Gastrocnemius medialis (tissue), 4 donors: ENCODE measurements at regions not wholly inside any gene's neighbourhood (a gene's known extent, or its start where the extent isn't known, plus 50 kb on each side); places are given as distances from the start of the nearest gene placed in this dataset.

Experiments
- ATAC-seq, 2 donors: fragments of 150-250 bp; one replicate each; pipeline ENCODE4 v1.9.1; 2016
- DNase-seq, 2 donors: peaks; one replicate each; pipeline ENCODE4 v3.0.0-alpha.2; 2019
- H3K27ac ChIP-seq, 4 donors: fragments of 200-600 bp; sonication (generic); 1 replicate in 1 of 4; 2 replicates in 3 of 4; pipeline ENCODE4 v1.5.1; 2016 to 2018; ENCODE audit warnings: mild to moderate bottlenecking in 2 of 4, moderate library complexity in 1 of 4
- H3K27me3 ChIP-seq, 3 donors: fragments of 200-600 bp; sonication (generic) in 2 of 3; 1 replicate in 1 of 3; 2 replicates in 2 of 3; pipeline versions ENCODE4 v1.5.1 to v1.6.0; 2016 to 2019; ENCODE audit warnings: mild to moderate bottlenecking in 1 of 3, moderate library complexity in 1 of 3
- H3K36me3 ChIP-seq, 2 donors: fragments of 200-600 bp; sonication (generic) in 1 of 2; one replicate each; pipeline ENCODE4 v1.5.1; 2017 to 2018
- H3K4me1 ChIP-seq, 2 donors: fragments of 200-600 bp; sonication (generic) in 1 of 2; one replicate each; pipeline ENCODE4 v1.5.1; 2016 to 2017; ENCODE audit warnings: mild to moderate bottlenecking in 2 of 2
- H3K4me3 ChIP-seq, 4 donors: fragments of 200-600 bp; sonication (generic) in 3 of 4; 1 replicate in 1 of 4; 2 replicates in 3 of 4; pipeline ENCODE4 v1.5.1; 2016 to 2019; ENCODE audit warnings: mild to moderate bottlenecking in 2 of 4
- H3K9me3 ChIP-seq, 3 donors: fragments of 200-600 bp; sonication (generic) in 2 of 3; 1 replicate in 1 of 3; 2 replicates in 2 of 3; pipeline ENCODE4 v1.5.1; 2016 to 2019
- CTCF ChIP-seq, 5 experiments: fragments of 450-650 bp in 3 of 5; fragments of 200-600 bp in 2 of 5; sonication (generic) in 2 of 5; IDR thresholded peaks in 4 of 5; conservative IDR thresholded peaks in 1 of 5; 1 replicate in 4 of 5; 2 replicates in 1 of 5; pipeline ENCODE4 v1.5.1; 2016 to 2019; ENCODE audit warnings: antibody characterized with exemption in 5 of 5, mild to moderate bottlenecking in 3 of 5, moderate library complexity in 3 of 5
- POLR2A ChIP-seq, 2 donors: fragments of 450-650 bp; IDR thresholded peaks; one replicate each; pipeline ENCODE4 v1.6.1; 2017; ENCODE audit warnings: antibody characterized with exemption in 2 of 2, mild to moderate bottlenecking in 2 of 2, moderate library complexity in 2 of 2
- in situ Hi-C, 4 donors: fragments of 200-750 bp; cut with MboI; loops; one replicate each; pipeline versions ENCODE4 v1.15.0 to v1.8.0; 2017; ENCODE audit warnings: low sequenced_read_pairs in 4 of 4
- intact Hi-C: fragments of 100-400 bp; cut with DNase I; formaldehyde crosslinking; loops from one replicate; pipeline ENCODE4 v1.15.1; 2023; ENCODE audit warnings: low total_unique reads

GRCh38 chr10:128538671-128539070 is 412.4 kb upstream of the MKI67 start:
- TF ChIP-seq POLR2A (IDR thresholded peaks at IDR 0.05) (no peak), CTCF (IDR thresholded peaks at IDR 0.05 in 4 of 5, conservative IDR thresholded peaks at IDR 0.05 in 1 of 5) (no peak)
- peaks cover 6 to 14% of the 10 kb centered on the region in 2 donors for H3K4me1 ChIP-seq
- H3K27ac ChIP-seq: no peak overlapping the region
- H3K36me3 ChIP-seq: no peaks in the 10 kb centered on the region
- H3K4me3 ChIP-seq: no peak overlapping the region
- in situ Hi-C loops (loop anchor here in 2 of 4 donors (10.0 to 25.0 kb wide), 2 partner anchors 214 to 226 kb away; no protein-coding TSS in a partner anchor), intact Hi-C loops (no loop called here)
- DNase-seq (no peak), ATAC-seq (no peak)
- H3K9me3 ChIP-seq: no peaks in the 10 kb centered on the region
- peaks cover 16 to 26% (median 26%) of the 10 kb centered on the region in 3 donors for H3K27me3 ChIP-seq

GRCh38 chr10:128539510-128540127 is 413.4 kb upstream of the MKI67 start:
- Histone ChIP-seq H3K27ac (no peak overlapping the region), H3K36me3 (no peaks in the 10 kb centered on the region), H3K4me3 (no peak overlapping the region), H3K4me1 (peaks cover 6 to 14% of the 10 kb centered on the region in 2 donors), H3K9me3 (no peaks in the 10 kb centered on the region), H3K27me3 (peaks cover 16 to 26% (median 26%) of the 10 kb centered on the region in 3 donors)
- TF ChIP-seq CTCF (IDR thresholded peaks at IDR 0.05 in 4 of 5, conservative IDR thresholded peaks at IDR 0.05 in 1 of 5): no peak
- no peak for TF ChIP-seq POLR2A (IDR thresholded peaks at IDR 0.05)
- no peak for DNase-seq
- intact Hi-C loops (loop anchor here (2.0 kb wide), 1 partner anchor 57 kb away; no protein-coding TSS in a partner anchor), in situ Hi-C loops (loop anchor here in 2 of 4 donors (10.0 to 25.0 kb wide), 2 partner anchors 215 to 227 kb away; no protein-coding TSS in a partner anchor)
- ATAC-seq: no peak

GRCh38 chr10:128540128-128540762 is 414.0 kb upstream of the MKI67 start:
- DNase-seq (no peak), ATAC-seq (no peak)
- H3K27me3 ChIP-seq: peaks cover 16 to 26% (median 26%) of the 10 kb centered on the region in 3 donors
- in situ Hi-C loops (loop anchor here in 1 of 4 donors (25.0 kb wide), 1 partner anchor 228 kb away; no protein-coding TSS in a partner anchor), intact Hi-C loops (loop anchor here (2.0 kb wide), 1 partner anchor 57 kb away; no protein-coding TSS in a partner anchor)
- H3K36me3 ChIP-seq: no peaks in the 10 kb centered on the region
- H3K4me1 ChIP-seq: peaks cover 6 to 14% of the 10 kb centered on the region in 2 donors
- no peaks in the 10 kb centered on the region for H3K9me3 ChIP-seq
- H3K4me3 ChIP-seq: peak overlapping the region; percentile 17 to 34 (median 24)
- H3K27ac ChIP-seq: no peak overlapping the region
- TF ChIP-seq POLR2A (IDR thresholded peaks at IDR 0.05) (no peak), CTCF (IDR thresholded peaks at IDR 0.05 in 4 of 5, conservative IDR thresholded peaks at IDR 0.05 in 1 of 5) (no peak)

- H3K4me1 ChIP-seq: peaks cover 6 to 14% of the 10 kb centered on the region in 2 donors
- no peaks in the 10 kb centered on the region for H3K9me3 ChIP-seq
- ATAC-seq (no peak), DNase-seq (no peak)
- in situ Hi-C loops: loop anchor here in 1 of 4 donors (25.0 kb wide), 1 partner anchor 229 kb away; no protein-coding TSS in a partner anchor
- TF ChIP-seq POLR2A (IDR thresholded peaks at IDR 0.05) (no peak), CTCF (IDR thresholded peaks at IDR 0.05 in 4 of 5, conservative IDR thresholded peaks at IDR 0.05 in 1 of 5) (no peak)
- no peaks in the 10 kb centered on the region for H3K36me3 ChIP-seq
- peaks cover 16 to 26% (median 24%) of the 10 kb centered on the region in 3 donors for H3K27me3 ChIP-seq
- peak overlapping the region; percentile 17 to 34 (median 28) for H3K4me3 ChIP-seq
- H3K27ac ChIP-seq: no peak overlapping the region
- intact Hi-C loops: loop anchor here (2.0 kb wide), 1 partner anchor 56 kb away; no protein-coding TSS in a partner anchor
These were observed 414.8 kb upstream of the MKI67 start for GRCh38 chr10:128540781-128541761.
